MV-4-11 (cell line): ENCODE measurements at regions not wholly inside any gene's neighbourhood (a gene's known extent, or its start where the extent isn't known, plus 50 kb on each side); places are given as distances from the start of the nearest gene placed in this dataset.

Experiments
- DNase-seq: peaks from one replicate; lab custom pipeline; 2025; lab: John Stamatoyannopoulos, UW

GRCh38 chr6:134117409-134117808 lies 65.0 kb upstream of the SLC2A12 start:
- DNase-seq: peak; percentile 46

GRCh38 chr6:134115715-134116074 lies 63.3 kb upstream of the SLC2A12 start:
- DNase-seq: no peak

GRCh38 chr6:134114918-134115714 lies 62.7 kb upstream of the SLC2A12 start:
- DNase-seq: no peak

GRCh38 chr6:134114489-134114888 lies 62.1 kb upstream of the SLC2A12 start:
- DNase-seq: no peak

- DNase-seq: no peak
Measured at GRCh38 chr6:134111726-134112125, 59.3 kb upstream of the SLC2A12 start.

- peak; percentile 60 for DNase-seq
Measured at GRCh38 chr6:134111062-134111677, 58.7 kb upstream of the SLC2A12 start.

GRCh38 chr6:134106702-134107101 lies 54.3 kb upstream of the SLC2A12 start:
- no peak for DNase-seq

GRCh38 chr6:134105940-134106339 lies 53.5 kb upstream of the SLC2A12 start:
- no peak for DNase-seq

- DNase-seq: no peak
Measured at GRCh38 chr6:134103006-134103405, 50.6 kb upstream of the SLC2A12 start.
